ENCODE measurements at regions not wholly inside any gene's neighbourhood (a gene's known extent, or its start where the extent isn't known, plus 50 kb on each side); places are given as distances from the start of the nearest gene placed in this dataset.
A peak's percentile ranks its signal among the peaks of the same experiment; 100 is the strongest.

GRCh38 chr3:159805411-159805772, 183.2 kb upstream of the IL12A start:
- no peak for ATAC-seq
- peaks cover 28 to 82% (median 30%) of the 10 kb centered on the region in 3 donors for H3K4me1 ChIP-seq
- peak overlapping the region; percentile 44 to 100 (median 76) for H3K27ac ChIP-seq
- no peaks in the 10 kb centered on the region for H3K36me3 ChIP-seq
- no peaks in the 10 kb centered on the region for H3K9me3 ChIP-seq
- TF ChIP-seq POLR2A (IDR thresholded peaks at IDR 0.05) (no peak), POLR2AphosphoS5 (IDR thresholded peaks at IDR 0.05) (no peak), CTCF (IDR thresholded peaks at IDR 0.05) (no peak)
- H3K27me3 ChIP-seq, result no peaks in the 10 kb centered on the region
- H3K4me3 ChIP-seq, result no peak overlapping the region
- 60 to 80% methylated on average over 1 of the region's 1 CpG for WGBS, 2 donors (ENCODE audit: low coverage in 1 of 2)

GRCh38 chr3:159806412-159806811, 182.2 kb upstream of the IL12A start:
- TF ChIP-seq POLR2A (IDR thresholded peaks at IDR 0.05) (no peak), EP300 (IDR thresholded peaks at IDR 0.05) (no peak), POLR2AphosphoS5 (IDR thresholded peaks at IDR 0.05) (peak; percentile 42), CTCF (IDR thresholded peaks at IDR 0.05) (no peak)
- ATAC-seq, result peak; percentile 29
- Histone ChIP-seq H3K9me3 (no peaks in the 10 kb centered on the region), H3K4me1 (peaks cover 28 to 72% (median 30%) of the 10 kb centered on the region in 3 donors), H3K27ac (peak overlapping the region in 3 of 4 donors; percentile 40 to 100 (median 73)), H3K4me3 (no peak overlapping the region), H3K36me3 (no peaks in the 10 kb centered on the region), H3K27me3 (no peaks in the 10 kb centered on the region)
- WGBS, 2 donors (ENCODE audit: low coverage in 1 of 2), result 31 to 50% methylated on average over 1 to 4 of the region's 5 CpGs

- H3K9me3 ChIP-seq, result no peaks in the 10 kb centered on the region
- H3K27me3 ChIP-seq, result no peaks in the 10 kb centered on the region
- 33 to 51% methylated on average over 3 of the region's 3 CpGs for WGBS, 2 donors (ENCODE audit: low coverage in 1 of 2)
- peak overlapping the region; percentile 25 to 100 (median 61) for H3K27ac ChIP-seq
- H3K4me3 ChIP-seq, result no peak overlapping the region
- H3K4me1 ChIP-seq, result peaks cover 22 to 63% (median 30%) of the 10 kb centered on the region in 3 donors
- no peak for TF ChIP-seq POLR2A (IDR thresholded peaks at IDR 0.05)
- TF ChIP-seq EP300 (IDR thresholded peaks at IDR 0.05), result no peak
- no peak for TF ChIP-seq POLR2AphosphoS5 (IDR thresholded peaks at IDR 0.05)
- TF ChIP-seq CTCF (IDR thresholded peaks at IDR 0.05), result no peak
- H3K36me3 ChIP-seq, result no peaks in the 10 kb centered on the region
- no peak for ATAC-seq
These were observed 181.2 kb upstream of the IL12A start for GRCh38 chr3:159807137-159808040.

- WGBS, 2 donors (ENCODE audit: low coverage in 1 of 2), result 41 to 58% methylated on average over 3 to 6 of the region's 8 CpGs
- no peaks in the 10 kb centered on the region for H3K27me3 ChIP-seq
- H3K4me3 ChIP-seq, result no peak overlapping the region
- no peaks in the 10 kb centered on the region for H3K36me3 ChIP-seq
- H3K27ac ChIP-seq, result peak overlapping the region in 3 of 4 donors; percentile 9 to 24 (median 23)
- peaks cover 0 to 40% (median 0%) of the 10 kb centered on the region in 3 donors for H3K4me1 ChIP-seq
- TF ChIP-seq POLR2AphosphoS5 (IDR thresholded peaks at IDR 0.05) (no peak), POLR2A (IDR thresholded peaks at IDR 0.05) (no peak), CTCF (IDR thresholded peaks at IDR 0.05) (no peak), EP300 (IDR thresholded peaks at IDR 0.05) (no peak)
- ATAC-seq, result peak; percentile 23
- H3K9me3 ChIP-seq, result no peaks in the 10 kb centered on the region
These were observed 174.7 kb upstream of the IL12A start for GRCh38 chr3:159813822-159814531.

Measured in gastroesophageal sphincter (tissue), 4 donors.